Activated T-cell treated with anti-CD3 and anti-CD28 coated beads, Interleukin-2, amount 50 U/mL, for 24 hours (primary cell): ENCODE measurements at regions not wholly inside any gene's neighbourhood (a gene's known extent, or its start where the extent isn't known, plus 50 kb on each side); places are given as distances from the start of the nearest gene placed in this dataset.

Source experiments
- DNase-seq: peaks from one replicate; pipeline ENCODE4 v3.0.0-alpha.2; 2020
- H3K27ac Mint-ChIP-seq: 2 replicates; pipeline ENCODE4 v1.8.0; 2020; ENCODE audit warnings: mild to moderate bottlenecking, mixed read lengths
- H3K27me3 Mint-ChIP-seq: 2 replicates; pipeline ENCODE4 v1.8.0; 2020; ENCODE audit warnings: mixed read lengths
- H3K36me3 Mint-ChIP-seq: 2 replicates; pipeline ENCODE4 v1.8.0; 2020; ENCODE audit warnings: low read depth, mixed read lengths
- H3K4me1 Mint-ChIP-seq: 2 replicates; pipeline ENCODE4 v1.8.0; 2020; ENCODE audit warnings: low read depth, mixed read lengths
- H3K4me3 Mint-ChIP-seq: 2 replicates; pipeline ENCODE4 v1.8.0; 2020; ENCODE audit warnings: mild to moderate bottlenecking, moderate library complexity, mixed read lengths
- H3K9me3 Mint-ChIP-seq: 2 replicates; pipeline ENCODE4 v1.8.0; 2020; ENCODE audit warnings: mixed read lengths

- Mint-ChIP-seq H3K27me3 (no peaks in the 10 kb centered on the region), H3K36me3 (no peaks in the 10 kb centered on the region), H3K4me1 (no peaks in the 10 kb centered on the region), H3K27ac (no peak overlapping the region), H3K4me3 (no peak overlapping the region), H3K9me3 (peaks cover 2% of the 10 kb centered on the region)
- DNase-seq = no peak
These were observed 334.7 kb upstream of the DACH1 start for GRCh38 chr13:72201726-72202125.

- no peaks in the 10 kb centered on the region for H3K9me3 Mint-ChIP-seq
- DNase-seq = no peak
- H3K4me3 Mint-ChIP-seq = no peak overlapping the region
- H3K27ac Mint-ChIP-seq = no peak overlapping the region
- H3K27me3 Mint-ChIP-seq = no peaks in the 10 kb centered on the region
- H3K36me3 Mint-ChIP-seq = no peaks in the 10 kb centered on the region
- H3K4me1 Mint-ChIP-seq = no peaks in the 10 kb centered on the region
These were observed 332.6 kb upstream of the DACH1 start for GRCh38 chr13:72199640-72200039.

DNA sequence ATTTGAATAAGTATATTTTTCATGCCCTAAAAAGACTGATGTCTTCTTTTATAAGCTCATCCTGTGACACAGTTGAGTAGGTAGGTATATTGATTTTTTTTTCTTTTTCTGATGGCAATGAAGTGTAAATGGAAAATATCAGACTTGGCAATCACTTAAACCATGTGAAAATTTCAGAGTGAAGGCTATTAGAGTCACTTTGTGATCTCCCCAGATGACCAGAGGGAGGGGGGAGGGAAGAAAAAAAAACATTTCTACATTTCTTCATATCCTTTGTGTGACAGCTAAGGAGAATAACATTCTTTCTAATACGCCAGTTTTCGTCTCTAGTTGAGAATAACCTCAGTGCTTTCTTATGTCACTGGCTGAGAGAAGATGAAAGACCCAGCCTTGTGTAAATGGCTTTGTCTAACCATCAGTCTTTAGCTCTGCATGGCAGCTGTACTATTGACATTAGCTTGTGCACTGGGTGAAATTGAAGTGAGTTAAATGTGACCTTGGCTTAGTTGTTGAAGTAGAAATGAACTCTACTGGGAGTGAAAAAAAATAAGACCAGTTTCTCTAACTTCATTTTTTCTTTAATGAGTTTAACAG, 332.1 kb upstream of the DACH1 start:
- Mint-ChIP-seq H3K27ac (no peak overlapping the region), H3K9me3 (no peaks in the 10 kb centered on the region), H3K4me3 (no peak overlapping the region), H3K36me3 (no peaks in the 10 kb centered on the region), H3K27me3 (no peaks in the 10 kb centered on the region), H3K4me1 (no peaks in the 10 kb centered on the region)
- DNase-seq = no peak

DNA sequence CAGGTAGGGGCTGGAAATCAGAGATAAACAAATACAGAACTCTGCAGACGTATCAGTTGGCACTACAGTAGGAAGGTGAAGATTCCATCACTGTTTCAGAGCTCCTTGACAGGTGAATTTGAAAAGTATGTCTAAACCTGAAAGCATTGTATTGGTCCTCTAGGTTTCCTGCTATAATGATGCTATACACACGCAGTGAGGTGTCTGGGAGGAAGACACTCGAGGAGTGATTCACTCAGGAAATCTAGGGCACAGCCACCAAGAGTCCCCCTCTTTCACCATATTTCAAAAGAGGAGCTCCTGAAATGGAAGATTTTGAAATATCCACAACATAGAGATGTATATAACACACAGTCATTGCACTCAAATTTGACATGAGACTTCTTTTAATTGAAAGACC, 331.0 kb upstream of the DACH1 start:
- no peak overlapping the region for H3K4me3 Mint-ChIP-seq
- no peaks in the 10 kb centered on the region for H3K4me1 Mint-ChIP-seq
- H3K9me3 Mint-ChIP-seq = no peaks in the 10 kb centered on the region
- no peaks in the 10 kb centered on the region for H3K36me3 Mint-ChIP-seq
- no peak for DNase-seq
- H3K27me3 Mint-ChIP-seq = no peaks in the 10 kb centered on the region
- no peak overlapping the region for H3K27ac Mint-ChIP-seq

DNA sequence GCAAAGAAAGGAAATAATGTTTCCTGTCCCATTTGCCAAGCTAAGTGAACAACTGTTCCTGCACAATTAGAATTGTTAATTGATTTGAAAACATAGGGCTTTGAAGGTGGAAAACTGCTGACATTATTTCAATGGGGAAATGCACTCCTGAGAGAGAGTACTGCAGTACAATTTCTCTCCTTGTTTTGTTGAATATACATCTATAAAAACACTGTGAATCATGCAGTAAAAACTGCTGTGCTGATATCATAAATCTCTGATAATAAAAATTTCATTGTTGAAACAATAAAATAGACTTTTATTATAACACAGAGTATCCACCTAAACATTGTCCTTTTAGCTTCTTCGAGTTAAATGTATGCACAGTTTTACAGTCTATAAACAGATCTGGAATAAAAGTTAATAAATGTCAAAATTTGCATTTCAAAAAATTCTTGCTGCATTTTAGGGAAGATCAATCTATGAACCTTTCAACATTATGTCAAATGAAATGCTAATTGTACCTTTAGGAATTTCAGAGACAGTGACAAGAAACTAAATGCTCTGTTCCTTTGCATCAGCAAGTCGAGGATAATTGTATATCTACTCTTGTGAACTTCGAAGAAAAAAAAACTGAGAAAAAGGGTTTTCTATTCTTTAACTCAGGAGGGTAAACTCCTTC, 328.2 kb upstream of the DACH1 start:
- no peaks in the 10 kb centered on the region for H3K27me3 Mint-ChIP-seq
- no peaks in the 10 kb centered on the region for H3K9me3 Mint-ChIP-seq
- no peak overlapping the region for H3K27ac Mint-ChIP-seq
- no peak for DNase-seq
- H3K36me3 Mint-ChIP-seq = no peaks in the 10 kb centered on the region
- no peak overlapping the region for H3K4me3 Mint-ChIP-seq
- H3K4me1 Mint-ChIP-seq = no peaks in the 10 kb centered on the region

- DNase-seq = no peak
- Mint-ChIP-seq H3K4me3 (no peak overlapping the region), H3K27me3 (no peaks in the 10 kb centered on the region), H3K36me3 (no peaks in the 10 kb centered on the region), H3K27ac (no peak overlapping the region), H3K9me3 (no peaks in the 10 kb centered on the region), H3K4me1 (no peaks in the 10 kb centered on the region)
These were observed 327.5 kb upstream of the DACH1 start for GRCh38 chr13:72194523-72194922.

DNA sequence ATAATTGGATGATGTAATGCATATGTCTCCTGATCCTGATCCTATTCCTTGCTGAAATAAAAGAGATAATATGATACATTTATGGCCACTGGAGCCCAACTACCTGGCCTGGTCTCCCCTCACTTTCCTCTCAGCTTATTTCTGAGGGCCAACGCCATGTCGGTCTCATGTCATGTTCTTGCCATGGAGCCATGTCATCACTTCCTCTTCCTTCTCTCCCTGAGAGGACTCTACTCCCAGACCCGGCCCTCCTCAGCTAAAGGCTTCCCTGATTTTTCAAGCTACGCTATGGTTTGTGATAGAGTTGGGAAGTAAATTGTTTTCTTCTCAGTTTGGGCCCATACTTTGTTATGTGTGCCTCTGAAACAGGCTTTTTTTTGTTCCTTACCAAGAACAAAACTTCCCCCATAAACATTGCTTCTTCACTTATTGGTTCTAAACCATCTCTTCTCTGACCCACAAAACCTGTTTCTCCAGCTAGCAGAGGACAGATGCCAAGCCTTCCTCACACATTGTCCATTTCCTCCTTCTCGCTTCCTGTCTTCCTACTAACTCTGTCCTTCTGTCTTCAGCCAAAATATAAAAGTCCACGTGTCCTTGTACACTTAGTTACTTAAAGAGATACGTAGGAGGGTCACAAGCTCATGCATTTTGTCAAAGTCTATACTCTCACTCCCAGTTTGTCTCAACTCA, 319.9 kb upstream of the DACH1 start:
- Mint-ChIP-seq H3K9me3 (peaks cover 3% of the 10 kb centered on the region), H3K36me3 (no peaks in the 10 kb centered on the region), H3K4me3 (no peak overlapping the region), H3K27me3 (no peaks in the 10 kb centered on the region), H3K27ac (no peak overlapping the region), H3K4me1 (no peaks in the 10 kb centered on the region)
- DNase-seq = no peak

DNA sequence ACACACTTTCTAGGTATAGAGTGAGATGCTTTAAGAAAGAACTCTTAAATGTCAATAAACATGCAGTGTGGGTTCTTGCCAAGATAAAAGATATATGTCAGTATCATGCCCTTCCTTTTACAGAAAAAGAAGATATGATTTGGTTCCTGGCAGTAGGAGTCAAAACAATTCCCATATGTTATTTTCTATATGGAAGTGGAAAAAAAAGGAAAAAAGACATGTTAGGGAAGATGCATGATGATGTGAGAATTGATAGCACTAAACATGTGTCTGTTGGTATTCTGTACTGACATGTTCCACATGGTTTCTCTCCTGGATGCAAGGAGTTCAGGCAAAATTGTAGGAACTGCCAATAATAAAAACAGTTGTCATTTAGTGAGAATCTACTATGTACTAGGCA, 318.8 kb upstream of the DACH1 start:
- no peaks in the 10 kb centered on the region for H3K27me3 Mint-ChIP-seq
- no peak overlapping the region for H3K27ac Mint-ChIP-seq
- no peak for DNase-seq
- no peaks in the 10 kb centered on the region for H3K4me1 Mint-ChIP-seq
- H3K36me3 Mint-ChIP-seq = no peaks in the 10 kb centered on the region
- peaks cover 3% of the 10 kb centered on the region for H3K9me3 Mint-ChIP-seq
- H3K4me3 Mint-ChIP-seq = no peak overlapping the region

- H3K4me1 Mint-ChIP-seq = no peaks in the 10 kb centered on the region
These were observed 314.7 kb upstream of the DACH1 start for GRCh38 chr13:72181661-72182060.

GRCh38 chr13:72180253-72180952, 313.4 kb upstream of the DACH1 start:
- DNase-seq = no peak
- H3K4me3 Mint-ChIP-seq = no peak overlapping the region
- H3K4me1 Mint-ChIP-seq = no peaks in the 10 kb centered on the region
- H3K27me3 Mint-ChIP-seq = no peaks in the 10 kb centered on the region
- H3K36me3 Mint-ChIP-seq = no peaks in the 10 kb centered on the region
- H3K27ac Mint-ChIP-seq = no peak overlapping the region
- peaks cover 3% of the 10 kb centered on the region for H3K9me3 Mint-ChIP-seq

More at GRCh38 chr13:72181661-72182060, 314.7 kb upstream of the DACH1 start:
- H3K9me3 Mint-ChIP-seq = peaks cover 3% of the 10 kb centered on the region
- no peak overlapping the region for H3K27ac Mint-ChIP-seq
- H3K27me3 Mint-ChIP-seq = no peaks in the 10 kb centered on the region
- no peak overlapping the region for H3K4me3 Mint-ChIP-seq
- no peak for DNase-seq
- H3K36me3 Mint-ChIP-seq = no peaks in the 10 kb centered on the region

- no peaks in the 10 kb centered on the region for H3K36me3 Mint-ChIP-seq
- H3K27ac Mint-ChIP-seq = no peak overlapping the region
- no peaks in the 10 kb centered on the region for H3K27me3 Mint-ChIP-seq
- no peaks in the 10 kb centered on the region for H3K4me1 Mint-ChIP-seq
- peaks cover 3% of the 10 kb centered on the region for H3K9me3 Mint-ChIP-seq
- no peak overlapping the region for H3K4me3 Mint-ChIP-seq
- no peak for DNase-seq
These were observed 307.5 kb upstream of the DACH1 start for GRCh38 chr13:72174549-72174948.

DNA sequence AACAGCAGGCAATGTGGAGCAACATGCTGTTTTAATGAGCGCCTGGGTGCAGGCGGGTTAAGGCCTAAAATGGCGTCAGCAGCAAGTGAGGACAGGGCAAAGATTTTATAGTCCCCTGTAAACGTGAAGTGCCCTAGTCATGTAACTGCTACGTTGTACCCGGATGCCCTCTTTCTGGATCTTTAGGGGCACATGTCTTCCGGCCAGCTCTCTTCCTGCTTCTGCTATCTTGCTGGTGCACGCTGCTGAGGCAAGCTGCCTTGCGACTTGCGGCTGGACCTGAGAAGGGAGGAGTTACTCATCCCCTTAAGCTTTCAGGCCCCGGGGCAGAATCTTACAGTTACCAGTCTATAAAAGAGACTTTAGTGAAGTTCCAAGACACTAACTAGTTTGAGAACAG, 303.6 kb upstream of the DACH1 start:
- Mint-ChIP-seq H3K27ac (no peak overlapping the region), H3K4me3 (no peak overlapping the region)

GRCh38 chr13:72168126-72168855, 301.3 kb upstream of the DACH1 start:
- Mint-ChIP-seq H3K27me3 (no peaks in the 10 kb centered on the region), H3K36me3 (no peaks in the 10 kb centered on the region), H3K4me1 (no peaks in the 10 kb centered on the region), H3K9me3 (peaks cover 3% of the 10 kb centered on the region), H3K27ac (no peak overlapping the region), H3K4me3 (no peak overlapping the region)
- no peak for DNase-seq

More for the DNA sequence above, 303.6 kb upstream of the DACH1 start:
- no peaks in the 10 kb centered on the region for H3K27me3 Mint-ChIP-seq
- H3K36me3 Mint-ChIP-seq = no peaks in the 10 kb centered on the region
- H3K4me1 Mint-ChIP-seq = no peaks in the 10 kb centered on the region
- DNase-seq = no peak
- peaks cover 3% of the 10 kb centered on the region for H3K9me3 Mint-ChIP-seq

DNA sequence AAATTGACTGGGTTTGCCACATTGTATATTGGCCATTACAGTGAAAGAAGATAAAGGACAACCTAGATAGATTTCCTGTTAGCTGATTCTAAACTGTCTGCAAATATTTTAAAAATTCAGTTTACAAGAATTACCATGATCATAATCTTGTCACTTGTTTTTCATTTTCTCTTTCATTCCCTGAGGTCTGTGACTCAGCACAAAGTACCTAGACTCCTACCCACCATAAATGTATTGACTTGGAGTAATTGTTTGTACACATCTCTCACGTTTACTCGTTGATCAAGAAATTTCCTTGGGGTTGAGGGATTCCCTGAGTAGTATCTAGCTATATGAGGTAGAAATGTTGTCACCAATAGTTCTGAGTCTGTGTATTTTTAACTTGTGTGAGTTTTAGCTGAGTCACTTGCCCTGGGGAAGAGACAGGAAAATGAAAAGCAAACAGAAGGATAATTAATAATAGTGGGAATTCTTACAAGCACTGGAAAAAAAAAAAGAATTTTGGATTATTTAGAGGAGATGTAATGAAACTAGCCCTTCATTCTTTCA, 299.2 kb upstream of the DACH1 start:
- Mint-ChIP-seq H3K4me3 (no peak overlapping the region), H3K4me1 (no peaks in the 10 kb centered on the region), H3K9me3 (peaks cover 3% of the 10 kb centered on the region), H3K36me3 (no peaks in the 10 kb centered on the region), H3K27me3 (no peaks in the 10 kb centered on the region), H3K27ac (no peak overlapping the region)
- DNase-seq = no peak
